Fibroblast of lung (primary cell): ENCODE measurements at regions not wholly inside any gene's neighbourhood (a gene's known extent, or its start where the extent isn't known, plus 50 kb on each side); places are given as distances from the start of the nearest gene placed in this dataset.

ENCODE experiments used
- CTCF ChIP-seq, 2 donors: IDR thresholded peaks in 1 of 2; conservative IDR thresholded peaks in 1 of 2; 1 replicate in 1 of 2; 2 replicates in 1 of 2; pipeline ENCODE4 v1.5.1; 2011 to 2012; ENCODE audit warnings: low read length in 2 of 2, control low read depth in 1 of 2, inconsistent platforms in 1 of 2, low read depth in 1 of 2, mild to moderate bottlenecking in 1 of 2
- EZH2 ChIP-seq: IDR thresholded peaks from 2 replicates; pipeline ENCODE4 v1.5.1; 2012; ENCODE audit warnings: low read length, control low read depth, mild to moderate bottlenecking; ENCODE audit errors: missing control alignments

DNA sequence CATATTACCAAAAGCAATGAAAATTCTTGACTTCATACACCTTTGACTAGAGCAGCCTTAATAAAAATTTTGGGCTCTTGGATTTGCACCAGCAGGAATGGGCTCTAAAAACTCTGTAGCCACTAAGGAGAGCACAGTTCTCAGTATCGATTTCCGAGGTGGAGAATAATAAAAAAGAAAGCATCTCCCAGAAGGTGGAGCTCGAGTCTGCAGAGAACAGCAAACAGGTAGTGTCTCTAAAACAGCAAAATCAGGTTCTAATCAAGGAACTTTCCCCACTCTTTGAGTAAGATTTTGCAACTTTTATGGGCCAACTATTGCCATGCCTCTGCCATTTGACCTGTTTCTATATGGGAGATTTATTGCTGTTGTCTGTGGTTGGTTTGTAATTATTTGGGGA is 258.7 kb upstream of the GPC6 start:
- no peak for TF ChIP-seq CTCF (conservative IDR thresholded peaks at IDR 0.05 in 1 of 2, IDR thresholded peaks at IDR 0.05 in 1 of 2; ENCODE audit: low read depth in 1 of 2, low read length in 2 of 2)
- TF ChIP-seq EZH2 = no peak
